ENCODE measurements at regions not wholly inside any gene's neighbourhood (a gene's known extent, or its start where the extent isn't known, plus 50 kb on each side); places are given as distances from the start of the nearest gene placed in this dataset.
A peak's percentile ranks its signal among the peaks of the same experiment; 100 is the strongest.

DNA sequence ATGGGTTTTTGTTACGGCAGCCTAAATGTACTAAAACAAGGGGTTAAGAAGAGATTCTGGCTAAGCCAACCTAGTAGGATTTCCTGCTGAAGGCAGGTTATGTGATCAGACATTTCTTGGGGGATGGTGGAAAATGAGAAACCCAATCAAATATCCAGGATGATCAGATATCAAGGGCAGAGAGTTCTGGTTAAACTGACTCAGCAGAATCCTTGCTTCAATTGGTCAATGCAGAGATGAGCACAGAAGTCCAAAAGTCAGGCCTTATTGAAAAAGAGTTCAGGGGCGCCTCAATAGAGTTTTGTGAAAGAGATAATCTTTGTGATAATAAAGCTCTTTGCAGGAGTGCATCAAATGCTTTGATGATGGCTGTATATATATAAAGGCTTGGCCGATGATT, 237.1 kb downstream of the AMY1C start:
- in situ Hi-C loops (cut with MboI; ENCODE audit: low pct_unique_long_range_greater_than_20kb, low sequenced_read_pairs, unreplicated experiment), result no loop called here
- TF ChIP-seq, protein P1, sequence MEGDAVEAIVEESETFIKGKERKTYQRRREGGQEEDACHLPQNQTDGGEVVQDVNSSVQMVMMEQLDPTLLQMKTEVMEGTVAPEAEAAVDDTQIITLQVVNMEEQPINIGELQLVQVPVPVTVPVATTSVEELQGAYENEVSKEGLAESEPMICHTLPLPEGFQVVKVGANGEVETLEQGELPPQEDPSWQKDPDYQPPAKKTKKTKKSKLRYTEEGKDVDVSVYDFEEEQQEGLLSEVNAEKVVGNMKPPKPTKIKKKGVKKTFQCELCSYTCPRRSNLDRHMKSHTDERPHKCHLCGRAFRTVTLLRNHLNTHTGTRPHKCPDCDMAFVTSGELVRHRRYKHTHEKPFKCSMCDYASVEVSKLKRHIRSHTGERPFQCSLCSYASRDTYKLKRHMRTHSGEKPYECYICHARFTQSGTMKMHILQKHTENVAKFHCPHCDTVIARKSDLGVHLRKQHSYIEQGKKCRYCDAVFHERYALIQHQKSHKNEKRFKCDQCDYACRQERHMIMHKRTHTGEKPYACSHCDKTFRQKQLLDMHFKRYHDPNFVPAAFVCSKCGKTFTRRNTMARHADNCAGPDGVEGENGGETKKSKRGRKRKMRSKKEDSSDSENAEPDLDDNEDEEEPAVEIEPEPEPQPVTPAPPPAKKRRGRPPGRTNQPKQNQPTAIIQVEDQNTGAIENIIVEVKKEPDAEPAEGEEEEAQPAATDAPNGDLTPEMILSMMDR (IDR thresholded peaks at IDR 0.05; ENCODE audit: extremely low read depth, insufficient read depth, missing control alignments), result no peak
- DNase-seq (ENCODE audit: low spot score), result no peak

DNA sequence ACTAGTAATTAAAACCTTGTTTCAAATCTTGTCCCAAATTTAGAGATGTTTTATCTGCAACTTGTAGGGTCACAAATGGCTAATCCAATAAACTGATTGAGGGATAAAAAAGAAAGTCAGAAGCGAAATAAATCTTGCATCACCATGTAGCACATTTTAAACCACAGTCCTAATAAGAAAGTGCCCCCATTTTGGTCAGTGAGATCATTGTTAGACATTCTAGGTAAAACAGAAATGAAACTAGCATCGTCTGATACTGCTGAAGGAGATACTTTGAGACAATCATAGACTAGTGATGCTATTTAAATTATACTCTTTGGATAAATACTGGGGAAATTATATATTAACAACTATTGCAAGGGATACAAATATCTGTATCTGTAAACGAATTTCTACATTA, 247.9 kb downstream of the AMY1C start:
- peak; percentile 2 for DNase-seq (ENCODE audit: low spot score)
- in situ Hi-C loops (cut with MboI; ENCODE audit: low pct_unique_long_range_greater_than_20kb, low sequenced_read_pairs, unreplicated experiment), result no loop called here
- TF ChIP-seq, protein P1 (IDR thresholded peaks at IDR 0.05; ENCODE audit: extremely low read depth, insufficient read depth, missing control alignments), result no peak

DNA sequence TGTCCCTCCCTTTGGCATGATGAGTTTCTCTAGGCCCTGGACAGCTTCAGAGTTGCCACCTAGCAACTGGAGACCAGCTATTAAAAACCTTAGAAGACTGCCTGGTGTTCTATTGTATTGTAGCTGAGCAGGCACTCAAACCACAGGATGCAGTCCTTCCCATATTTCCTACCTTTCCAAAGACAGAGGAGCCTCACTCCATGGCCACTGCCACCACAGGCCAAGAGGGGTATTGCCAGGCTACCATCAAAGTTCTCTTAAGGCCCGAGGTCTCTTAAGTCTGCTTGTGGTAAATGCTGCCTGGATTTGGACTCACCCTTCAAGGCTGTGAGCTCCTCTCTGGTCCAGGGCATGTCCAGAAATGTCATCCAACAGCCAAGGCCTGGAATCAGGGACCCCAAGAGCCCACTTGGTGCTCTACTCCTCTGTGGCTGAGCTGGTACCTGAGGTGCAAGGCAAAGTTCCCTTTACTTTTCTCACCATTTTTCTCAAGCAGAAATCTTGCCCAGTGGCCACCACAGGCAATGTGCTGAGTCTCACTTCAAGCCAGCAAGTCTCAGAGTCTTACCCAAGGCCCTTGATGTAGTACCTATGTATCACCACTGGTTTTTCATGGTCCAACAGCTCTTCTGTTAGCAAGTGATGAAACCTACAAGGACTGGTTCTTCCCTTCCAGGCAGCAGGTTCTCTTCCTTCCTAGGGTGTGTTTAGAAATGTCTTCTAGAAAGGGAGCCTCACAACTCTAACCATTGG, 269.4 kb downstream of the AMY1C start:
- no peak for DNase-seq (ENCODE audit: low spot score)
- in situ Hi-C loops (cut with MboI; ENCODE audit: low pct_unique_long_range_greater_than_20kb, low sequenced_read_pairs, unreplicated experiment), result no loop called here
- TF ChIP-seq, protein P1 (IDR thresholded peaks at IDR 0.05; ENCODE audit: extremely low read depth, insufficient read depth, missing control alignments), result no peak

DNA sequence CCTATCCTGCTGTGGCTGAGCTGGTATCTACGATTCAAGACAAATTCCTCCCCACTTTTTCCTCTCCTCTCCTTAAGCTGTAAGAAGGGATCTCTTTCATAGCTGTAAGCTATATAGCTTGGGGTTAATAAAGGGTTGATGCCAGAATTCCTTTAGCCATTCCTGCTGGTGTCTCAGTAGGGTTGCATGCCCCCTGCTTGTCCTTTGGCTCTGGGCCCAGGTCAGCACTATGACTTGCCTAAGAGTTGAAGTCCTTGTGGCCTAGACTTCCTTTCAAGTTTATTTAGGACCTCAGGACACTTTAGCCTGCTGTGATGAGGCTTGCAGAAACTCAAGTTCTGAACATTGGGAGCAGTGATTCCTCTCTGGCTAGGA, 270.0 kb downstream of the AMY1C start:
- TF ChIP-seq, protein P1 (IDR thresholded peaks at IDR 0.05; ENCODE audit: extremely low read depth, insufficient read depth, missing control alignments), result no peak
- in situ Hi-C loops (cut with MboI; ENCODE audit: low pct_unique_long_range_greater_than_20kb, low sequenced_read_pairs, unreplicated experiment), result no loop called here
- DNase-seq (ENCODE audit: low spot score), result no peak

DNA sequence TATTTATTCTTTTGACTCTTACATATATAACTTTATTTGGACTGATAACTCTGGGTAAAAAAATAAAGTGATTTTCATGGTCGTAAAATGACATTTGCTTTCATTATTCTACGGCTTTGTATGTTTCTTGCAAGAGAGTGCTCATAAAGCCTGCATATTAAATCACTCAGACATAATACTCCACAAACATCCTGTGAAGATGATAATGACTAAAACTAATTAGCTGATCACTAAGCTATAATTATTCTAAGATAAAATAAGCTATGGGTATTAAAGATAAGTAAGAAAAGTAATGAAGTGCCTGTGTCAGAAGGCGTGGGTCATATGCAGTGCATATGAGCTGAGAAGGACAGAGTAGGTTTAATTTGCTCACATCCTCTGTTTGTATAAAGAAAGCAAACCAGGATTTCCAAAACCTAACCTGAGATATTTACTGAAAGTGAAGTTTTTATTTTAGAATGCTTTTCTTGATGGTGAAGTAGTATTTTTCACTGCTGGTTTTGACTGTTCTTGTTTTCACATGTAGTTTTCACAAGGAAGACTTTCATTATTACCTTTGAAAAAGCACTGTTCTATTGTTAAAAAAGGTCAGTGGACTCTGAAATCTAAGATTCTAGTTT, 278.8 kb downstream of the AMY1C start:
- in situ Hi-C loops (cut with MboI; ENCODE audit: low pct_unique_long_range_greater_than_20kb, low sequenced_read_pairs, unreplicated experiment), result no loop called here

DNA sequence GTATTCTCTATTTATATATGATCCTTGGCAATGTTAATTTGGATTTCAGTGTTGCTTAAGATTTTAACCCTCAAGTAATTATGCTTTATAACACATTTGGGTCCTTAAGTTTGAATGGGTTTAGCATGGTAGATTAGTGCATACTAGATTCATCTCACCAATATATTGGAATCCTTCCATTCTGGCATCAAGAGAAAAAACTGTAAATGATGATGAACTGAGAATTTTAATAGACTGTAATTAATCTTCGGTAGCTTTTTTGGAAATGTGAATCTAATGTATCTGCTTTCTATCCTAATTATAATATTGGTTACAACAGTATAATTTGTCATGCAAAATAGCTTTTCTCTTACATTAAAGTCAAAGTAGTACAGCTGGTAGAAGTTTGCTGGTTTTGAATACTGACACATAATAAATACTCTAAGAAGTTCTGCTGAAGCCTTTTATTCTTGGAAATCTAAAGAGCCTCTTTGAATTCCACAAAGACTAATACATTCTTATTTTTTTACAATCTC, 279.8 kb downstream of the AMY1C start:
- in situ Hi-C loops (cut with MboI; ENCODE audit: low pct_unique_long_range_greater_than_20kb, low sequenced_read_pairs, unreplicated experiment), result no loop called here
- DNase-seq (ENCODE audit: low spot score), result no peak
- TF ChIP-seq, protein P1 (IDR thresholded peaks at IDR 0.05; ENCODE audit: extremely low read depth, insufficient read depth, missing control alignments), result no peak

More for the DNA sequence above, 278.8 kb downstream of the AMY1C start:
- TF ChIP-seq, protein P1 (IDR thresholded peaks at IDR 0.05; ENCODE audit: extremely low read depth, insufficient read depth, missing control alignments), result no peak
- no peak for DNase-seq (ENCODE audit: low spot score)

Measured in GM13977 (cell line).